Suprapubic skin (tissue), 4 donors: ENCODE measurements at regions not wholly inside any gene's neighbourhood (a gene's known extent, or its start where the extent isn't known, plus 50 kb on each side); places are given as distances from the start of the nearest gene placed in this dataset.

Experiments
- DNase-seq, 2 donors: peaks; one replicate each; pipeline ENCODE4 v3.0.0-alpha.2; 2019; ENCODE audit warnings: low spot score in 2 of 2
- H3K27ac ChIP-seq: fragments of 200-600 bp; sonication (generic); one replicate; pipeline ENCODE4 v1.5.1; 2019
- H3K27me3 ChIP-seq: fragments of 200-600 bp; sonication (generic); one replicate; pipeline ENCODE4 v1.5.1; 2019
- H3K36me3 ChIP-seq: fragments of 200-600 bp; sonication (generic); one replicate; pipeline ENCODE4 v1.5.1; 2019
- H3K4me1 ChIP-seq: fragments of 200-600 bp; sonication (generic); one replicate; pipeline ENCODE4 v1.5.1; 2019
- H3K4me3 ChIP-seq: fragments of 200-600 bp; sonication (generic); one replicate; pipeline ENCODE4 v1.5.1; 2019; ENCODE audit warnings: mild to moderate bottlenecking
- H3K9me3 ChIP-seq: fragments of 200-600 bp; sonication (generic); one replicate; pipeline ENCODE4 v1.5.1; 2019
- CTCF ChIP-seq, 2 donors: fragments of 200-600 bp in 1 of 2; fragments of 450-650 bp in 1 of 2; sonication (generic) in 1 of 2; IDR thresholded peaks; one replicate each; pipeline ENCODE4 v1.5.1; 2016 to 2019; ENCODE audit warnings: antibody characterized with exemption in 2 of 2, mild to moderate bottlenecking in 1 of 2, moderate library complexity in 1 of 2
- EP300 ChIP-seq: sonication (generic); formaldehyde crosslinking; IDR thresholded peaks from one replicate; pipeline ENCODE4 v1.6.1; 2017; ENCODE audit warnings: antibody characterized with exemption
- POLR2A ChIP-seq, 2 donors: fragments of 450-650 bp; IDR thresholded peaks; one replicate each; pipeline ENCODE4 v1.6.1; 2017; ENCODE audit warnings: antibody characterized with exemption in 2 of 2, mild to moderate bottlenecking in 2 of 2, moderate library complexity in 2 of 2
- POLR2AphosphoS5 ChIP-seq, 3 donors: sonication (generic); formaldehyde crosslinking; IDR thresholded peaks; one replicate each; pipeline ENCODE4 v1.6.1; 2017; ENCODE audit warnings: antibody characterized with exemption in 3 of 3
- WGBS: methylation state at CpG from one replicate; pipeline ENCODE4 v1.1.5; 2018; 5-methylcytosine and 5-hydroxymethylcytosine counted together

- Histone ChIP-seq H3K4me3 (no peak overlapping the region), H3K36me3 (no peaks in the 10 kb centered on the region), H3K9me3 (no peaks in the 10 kb centered on the region), H3K27ac (no peak overlapping the region), H3K27me3 (peaks cover 37% of the 10 kb centered on the region), H3K4me1 (peaks cover 5% of the 10 kb centered on the region)
- WGBS = 74% methylated on average over 10 of the region's 10 CpGs
- TF ChIP-seq POLR2AphosphoS5 (IDR thresholded peaks at IDR 0.05) = no peak
- DNase-seq = no peak
These were observed 157.2 kb downstream of the ENGASE start for GRCh38 chr17:79231766-79232287.

GRCh38 chr17:79230576-79230975 is 156.0 kb downstream of the ENGASE start:
- Histone ChIP-seq H3K4me3 (no peak overlapping the region), H3K9me3 (no peaks in the 10 kb centered on the region), H3K27ac (no peak overlapping the region), H3K4me1 (peaks cover 5% of the 10 kb centered on the region), H3K27me3 (peaks cover 45% of the 10 kb centered on the region), H3K36me3 (no peaks in the 10 kb centered on the region)
- 91% methylated on average over 6 of the region's 7 CpGs for WGBS
- DNase-seq = no peak
- TF ChIP-seq POLR2AphosphoS5 (IDR thresholded peaks at IDR 0.05) (no peak), EP300 (no peak), CTCF (IDR thresholded peaks at IDR 0.05) (no peak)

- no peak for TF ChIP-seq CTCF (IDR thresholded peaks at IDR 0.05)
- TF ChIP-seq POLR2A (IDR thresholded peaks at IDR 0.05) = no peak
- TF ChIP-seq EP300 = no peak
- no peak for TF ChIP-seq POLR2AphosphoS5 (IDR thresholded peaks at IDR 0.05)
- Histone ChIP-seq H3K27me3 (peaks cover 78% of the 10 kb centered on the region), H3K27ac (no peak overlapping the region), H3K4me3 (no peak overlapping the region), H3K36me3 (no peaks in the 10 kb centered on the region), H3K9me3 (no peaks in the 10 kb centered on the region), H3K4me1 (peaks cover 5% of the 10 kb centered on the region)
- WGBS = 92% methylated on average over 2 of the region's 2 CpGs
- DNase-seq = no peak
These were observed 151.4 kb downstream of the ENGASE start for GRCh38 chr17:79226037-79226436.

GRCh38 chr17:79224903-79225302 is 150.3 kb downstream of the ENGASE start:
- Histone ChIP-seq H3K27ac (no peak overlapping the region), H3K4me1 (peaks cover 16% of the 10 kb centered on the region), H3K27me3 (peaks cover 89% of the 10 kb centered on the region), H3K4me3 (no peak overlapping the region), H3K36me3 (no peaks in the 10 kb centered on the region), H3K9me3 (no peaks in the 10 kb centered on the region)
- WGBS = 78% methylated on average over 5 of the region's 5 CpGs
- no peak for DNase-seq
- TF ChIP-seq EP300 = no peak
- no peak for TF ChIP-seq CTCF (IDR thresholded peaks at IDR 0.05)
- no peak for TF ChIP-seq POLR2AphosphoS5 (IDR thresholded peaks at IDR 0.05)
- no peak for TF ChIP-seq POLR2A (IDR thresholded peaks at IDR 0.05)

GRCh38 chr17:79224476-79224875 is 149.9 kb downstream of the ENGASE start:
- H3K36me3 ChIP-seq = no peaks in the 10 kb centered on the region
- DNase-seq = no peak
- WGBS = 87% methylated on average over 3 of the region's 4 CpGs
- H3K4me1 ChIP-seq = peaks cover 17% of the 10 kb centered on the region
- H3K4me3 ChIP-seq = no peak overlapping the region
- no peak for TF ChIP-seq EP300
- TF ChIP-seq POLR2A (IDR thresholded peaks at IDR 0.05) = no peak
- no peak for TF ChIP-seq POLR2AphosphoS5 (IDR thresholded peaks at IDR 0.05)
- no peak for TF ChIP-seq CTCF (IDR thresholded peaks at IDR 0.05)
- H3K27me3 ChIP-seq = peaks cover 91% of the 10 kb centered on the region
- no peaks in the 10 kb centered on the region for H3K9me3 ChIP-seq
- H3K27ac ChIP-seq = no peak overlapping the region

GRCh38 chr17:79223953-79224352 is 149.3 kb downstream of the ENGASE start:
- Histone ChIP-seq H3K27me3 (peaks cover 95% of the 10 kb centered on the region), H3K36me3 (no peaks in the 10 kb centered on the region), H3K4me1 (peaks cover 17% of the 10 kb centered on the region), H3K9me3 (no peaks in the 10 kb centered on the region), H3K4me3 (no peak overlapping the region), H3K27ac (no peak overlapping the region)
- WGBS = 55% methylated on average over 8 of the region's 8 CpGs
- no peak for TF ChIP-seq POLR2AphosphoS5 (IDR thresholded peaks at IDR 0.05)
- TF ChIP-seq POLR2A (IDR thresholded peaks at IDR 0.05) = no peak
- no peak for TF ChIP-seq CTCF (IDR thresholded peaks at IDR 0.05)
- TF ChIP-seq EP300 = no peak
- DNase-seq = no peak
